Brain microvascular endothelial cell (primary cell): ENCODE measurements at regions not wholly inside any gene's neighbourhood (a gene's known extent, or its start where the extent isn't known, plus 50 kb on each side); places are given as distances from the start of the nearest gene placed in this dataset.

Experiments
- DNase-seq: peaks from one replicate; pipeline ENCODE4 v3.0.0-alpha.2; 2020
- H3K27ac ChIP-seq: fragments of 250-450 bp; sonication (Bioruptor Pico); 2 replicates; pipeline ENCODE4 v1.5.1; 2020; ENCODE audit warnings: mild to moderate bottlenecking, moderate library complexity
- H3K27me3 ChIP-seq: fragments of 250-450 bp; sonication (Bioruptor Pico); replicated peaks from 2 replicates; pipeline ENCODE4 v1.5.1; 2020; ENCODE audit warnings: mild to moderate bottlenecking
- H3K36me3 ChIP-seq: fragments of 250-450 bp; sonication (Bioruptor Pico); replicated peaks from 2 replicates; pipeline ENCODE4 v1.5.1; 2020; ENCODE audit warnings: mild to moderate bottlenecking
- H3K4me3 ChIP-seq: 2 replicates; pipeline ENCODE4 v1.5.1; 2011; ENCODE audit warnings: low read depth, mild to moderate bottlenecking, control low read depth, low read length, moderate library complexity
- in situ Hi-C: cut with HindIII; loops from 2 replicates; pipeline ENCODE4 v1.10.0; 2017; ENCODE audit warnings: low sequenced_read_pairs, low pct_ligation_motif_present
- TF ChIP-seq, protein P1 (sequence below): IDR thresholded peaks from 2 replicates; pipeline ENCODE4 v1.5.1; 2011; ENCODE audit warnings: low read depth, mild to moderate bottlenecking, moderate library complexity, low read length, control low read depth, inconsistent platforms; ENCODE audit errors: missing control alignments

DNA sequence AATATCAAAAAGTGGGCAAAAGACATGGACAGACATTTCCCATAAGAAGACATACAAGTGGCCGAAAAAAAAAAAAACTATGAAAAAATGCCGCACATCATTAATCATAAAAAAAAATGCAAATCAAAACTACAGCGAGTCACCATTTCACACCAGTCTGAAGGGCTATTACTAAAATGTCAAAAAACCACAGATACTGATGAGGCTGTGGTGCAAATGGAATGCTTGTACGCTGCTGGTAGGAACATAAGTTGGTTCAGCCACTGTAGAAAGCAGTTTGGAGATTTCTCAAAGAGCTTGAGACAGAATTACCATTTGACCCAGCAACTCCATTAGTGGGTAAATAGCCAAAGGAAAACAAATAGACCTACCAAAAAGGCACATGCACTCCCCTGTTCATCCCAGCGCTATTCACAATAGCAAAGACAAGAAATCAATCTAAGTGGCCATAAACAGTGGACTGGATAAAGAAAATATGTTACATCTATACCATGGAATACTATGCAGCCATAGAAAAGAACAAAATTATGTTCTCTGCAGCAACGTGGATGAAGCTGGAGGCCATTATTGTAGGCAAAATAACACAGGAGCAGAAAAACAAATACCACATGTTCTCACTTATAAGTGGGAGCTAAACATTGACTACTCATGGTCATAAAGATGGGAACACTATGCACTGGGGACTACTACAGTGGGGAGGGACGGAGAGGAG, 110.6 kb upstream of the BOD1 start:
- H3K4me3 ChIP-seq, result no peak overlapping the region
- peak; percentile 4 for DNase-seq
- TF ChIP-seq, protein P1, sequence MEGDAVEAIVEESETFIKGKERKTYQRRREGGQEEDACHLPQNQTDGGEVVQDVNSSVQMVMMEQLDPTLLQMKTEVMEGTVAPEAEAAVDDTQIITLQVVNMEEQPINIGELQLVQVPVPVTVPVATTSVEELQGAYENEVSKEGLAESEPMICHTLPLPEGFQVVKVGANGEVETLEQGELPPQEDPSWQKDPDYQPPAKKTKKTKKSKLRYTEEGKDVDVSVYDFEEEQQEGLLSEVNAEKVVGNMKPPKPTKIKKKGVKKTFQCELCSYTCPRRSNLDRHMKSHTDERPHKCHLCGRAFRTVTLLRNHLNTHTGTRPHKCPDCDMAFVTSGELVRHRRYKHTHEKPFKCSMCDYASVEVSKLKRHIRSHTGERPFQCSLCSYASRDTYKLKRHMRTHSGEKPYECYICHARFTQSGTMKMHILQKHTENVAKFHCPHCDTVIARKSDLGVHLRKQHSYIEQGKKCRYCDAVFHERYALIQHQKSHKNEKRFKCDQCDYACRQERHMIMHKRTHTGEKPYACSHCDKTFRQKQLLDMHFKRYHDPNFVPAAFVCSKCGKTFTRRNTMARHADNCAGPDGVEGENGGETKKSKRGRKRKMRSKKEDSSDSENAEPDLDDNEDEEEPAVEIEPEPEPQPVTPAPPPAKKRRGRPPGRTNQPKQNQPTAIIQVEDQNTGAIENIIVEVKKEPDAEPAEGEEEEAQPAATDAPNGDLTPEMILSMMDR, result no peak
- in situ Hi-C loops, result no loop called here
- H3K27me3 ChIP-seq, result no peaks in the 10 kb centered on the region
- H3K27ac ChIP-seq, result no peak overlapping the region
- H3K36me3 ChIP-seq, result no peaks in the 10 kb centered on the region

DNA sequence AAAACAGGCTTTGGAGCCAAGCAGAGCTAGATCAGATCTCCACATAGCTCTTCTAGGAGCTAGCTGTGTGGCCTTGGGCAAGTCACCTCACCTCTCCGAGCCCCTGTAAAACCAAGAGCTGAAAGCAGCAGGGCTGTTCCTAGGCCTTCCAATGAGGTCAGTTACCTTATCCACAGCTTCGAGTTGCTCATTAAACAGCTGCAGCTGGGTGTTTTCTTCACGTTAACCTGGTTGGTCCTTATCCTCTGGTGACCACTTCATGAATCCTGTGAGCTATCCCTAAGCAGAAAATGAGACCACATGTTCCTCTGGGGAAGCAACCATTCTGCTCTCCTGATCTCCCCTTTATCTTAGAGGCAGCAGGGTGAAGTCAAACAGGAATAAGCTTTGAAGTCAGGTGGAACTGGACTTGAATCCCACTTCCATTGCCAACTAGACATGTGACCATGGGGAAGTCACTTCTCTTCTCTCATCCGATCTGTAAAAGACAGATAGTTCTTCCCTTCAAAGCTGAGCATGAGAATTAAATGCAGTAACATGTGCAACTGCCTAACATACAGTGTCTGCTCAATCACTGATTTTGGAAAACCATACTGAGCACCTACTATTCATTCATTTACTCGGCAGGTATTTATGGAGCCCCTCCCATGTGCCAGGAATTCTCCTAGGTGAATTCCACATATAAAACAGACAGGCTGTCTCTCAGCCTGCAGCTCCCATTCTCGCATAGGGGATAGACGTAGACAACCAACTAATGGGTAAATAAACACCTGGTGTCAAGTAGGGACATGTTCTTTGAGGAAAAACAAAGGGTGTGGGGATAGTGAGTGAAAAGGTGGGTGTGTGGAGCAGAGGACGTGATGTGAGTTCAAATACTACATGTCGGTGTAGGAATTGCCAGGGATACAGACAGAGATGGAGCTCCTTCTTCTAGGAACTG, 111.7 kb upstream of the BOD1 start:
- H3K36me3 ChIP-seq, result no peaks in the 10 kb centered on the region
- TF ChIP-seq, protein P1, result no peak
- no peak overlapping the region for H3K4me3 ChIP-seq
- no peak for DNase-seq
- no peaks in the 10 kb centered on the region for H3K27me3 ChIP-seq
- in situ Hi-C loops, result no loop called here
- H3K27ac ChIP-seq, result no peak overlapping the region

DNA sequence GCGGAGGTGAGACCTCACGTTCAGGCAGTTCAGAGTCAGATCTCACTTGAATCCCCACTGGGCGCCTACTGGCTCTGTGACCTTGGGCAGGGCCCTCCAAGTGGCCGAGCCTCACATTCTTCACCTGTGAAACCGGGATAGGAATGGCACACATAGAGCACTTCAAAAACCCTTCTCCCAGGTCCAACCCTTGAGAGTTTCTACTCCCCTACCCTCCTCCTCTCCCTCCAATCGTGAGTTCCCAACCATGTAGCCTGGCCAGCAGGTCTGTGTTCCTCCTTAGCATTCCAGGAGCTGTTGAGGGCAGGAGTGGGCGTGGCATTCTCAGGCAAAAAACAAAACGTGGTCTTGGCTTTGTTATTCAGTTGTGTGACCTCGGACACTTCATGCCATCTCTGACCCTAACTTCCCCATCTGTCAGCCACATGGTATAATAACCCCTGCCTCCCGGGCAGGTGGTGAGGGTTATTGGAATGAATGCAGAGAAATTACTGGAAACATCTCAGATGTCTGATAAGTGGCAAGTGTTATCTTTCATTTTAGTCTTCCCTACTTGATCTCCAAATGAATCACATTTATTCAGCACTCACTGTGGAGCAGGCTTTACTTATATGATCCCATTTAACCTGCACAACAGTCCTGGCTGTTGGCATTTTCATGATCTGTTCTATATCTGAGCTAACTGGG, 112.8 kb upstream of the BOD1 start:
- TF ChIP-seq, protein P1, result no peak
- H3K4me3 ChIP-seq, result no peak overlapping the region
- no peak for DNase-seq
- in situ Hi-C loops, result no loop called here
- no peaks in the 10 kb centered on the region for H3K36me3 ChIP-seq
- H3K27me3 ChIP-seq, result no peaks in the 10 kb centered on the region
- H3K27ac ChIP-seq, result no peak overlapping the region

DNA sequence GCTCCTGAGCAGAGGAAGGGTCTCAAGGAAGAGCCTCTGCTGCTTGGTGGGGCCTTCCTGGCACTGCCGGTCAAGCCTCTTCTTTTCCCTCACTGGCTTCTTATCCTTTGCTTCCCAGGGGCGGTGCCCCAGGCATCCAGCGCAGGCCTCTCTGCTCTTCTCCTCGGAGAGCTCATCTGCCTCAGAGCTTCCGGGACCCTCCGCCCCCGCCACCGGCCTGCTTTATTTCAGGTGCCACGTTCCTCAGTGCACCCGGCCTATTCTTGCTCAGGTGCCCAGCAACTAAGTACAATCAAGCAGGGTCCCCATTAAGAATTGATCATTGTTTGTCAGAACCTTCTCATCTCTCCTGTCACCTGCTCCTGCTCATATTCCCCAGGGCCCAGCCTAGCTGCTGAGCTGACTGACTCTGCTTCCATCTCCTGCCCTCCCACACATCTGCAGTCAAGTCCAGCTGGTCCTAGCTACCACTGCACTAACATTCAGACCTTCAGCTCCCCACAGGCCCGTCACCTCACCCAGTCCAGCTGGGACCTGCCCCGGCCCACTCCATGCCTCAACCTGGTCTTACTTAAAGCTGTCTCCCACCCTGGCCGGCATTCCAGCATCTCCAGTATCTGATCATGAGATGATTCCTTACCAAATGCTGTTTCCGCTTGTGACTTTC, 114.3 kb upstream of the BOD1 start:
- no peak for DNase-seq
- in situ Hi-C loops, result no loop called here
- H3K36me3 ChIP-seq, result no peaks in the 10 kb centered on the region
- H3K27me3 ChIP-seq, result no peaks in the 10 kb centered on the region
- TF ChIP-seq, protein P1, result no peak
- no peak overlapping the region for H3K27ac ChIP-seq
- no peak overlapping the region for H3K4me3 ChIP-seq

DNA sequence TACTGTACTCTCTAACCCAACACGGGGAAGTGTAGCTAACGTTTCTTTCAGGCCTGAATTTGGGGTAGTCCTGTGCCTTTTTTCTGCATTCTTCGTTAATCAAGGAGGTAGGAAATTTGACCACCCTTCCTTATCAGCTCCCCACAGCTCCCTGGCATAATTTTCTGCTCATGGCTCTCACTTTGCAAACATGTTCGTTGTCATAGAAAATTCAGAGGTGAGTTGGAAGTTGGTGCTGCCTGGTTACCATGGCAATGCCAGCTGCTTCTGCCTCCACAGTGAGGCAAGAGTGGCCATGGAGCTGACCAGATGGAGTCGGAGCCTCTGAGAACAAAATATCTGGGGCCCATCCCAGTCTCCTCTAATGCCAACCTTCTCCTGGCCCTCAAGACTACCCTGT, 116.6 kb upstream of the BOD1 start:
- in situ Hi-C loops, result no loop called here
- TF ChIP-seq, protein P1, result no peak
- no peak for DNase-seq
- H3K27me3 ChIP-seq, result no peaks in the 10 kb centered on the region
- H3K4me3 ChIP-seq, result no peak overlapping the region
- no peaks in the 10 kb centered on the region for H3K36me3 ChIP-seq
- no peak overlapping the region for H3K27ac ChIP-seq
